ENCODE measurements at regions not wholly inside any gene's neighbourhood (a gene's known extent, or its start where the extent isn't known, plus 50 kb on each side); places are given as distances from the start of the nearest gene placed in this dataset.

GRCh38 chr7:15757041-15758000 lies 70.8 kb upstream of the MEOX2 start:
- BruUV-seq (replicated peaks), result no TSS peak
- WGBS (ENCODE audit: insufficient coverage, low coverage, missing lambda C conversion rate), result 3% methylated on average over 3 of the region's 3 CpGs
- Histone ChIP-seq H3K4me1 (replicated peaks in 1 of 2; ENCODE audit: control insufficient read depth in 2 of 2, insufficient read depth in 2 of 2, low read length in 2 of 2) (no peaks in the 10 kb centered on the region), H3K27me3 (ENCODE audit: control insufficient read depth in 2 of 2, insufficient read depth in 2 of 2, low read length in 2 of 2) (no peaks in the 10 kb centered on the region), H2AFZ (ENCODE audit: low read depth, low read length) (no peak overlapping the region), H3K79me2 (ENCODE audit: control insufficient read depth, insufficient read depth, low read length) (no peaks in the 10 kb centered on the region), H3K9me1 (ENCODE audit: control insufficient read depth, insufficient read depth, low read length) (no peaks in the 10 kb centered on the region), H3K36me3 (ENCODE audit: control insufficient read depth, insufficient read depth, low read length) (no peaks in the 10 kb centered on the region), H3K27ac (ENCODE audit: extremely low read depth, low read depth, low read length) (no peak overlapping the region), H3K4me2 (ENCODE audit: insufficient read depth, low read length) (no peak overlapping the region), H4K20me1 (replicated peaks; ENCODE audit: control insufficient read depth, insufficient read depth, low read length) (no peaks in the 10 kb centered on the region), H3K4me3 (no peak overlapping the region), H3K9me3 (replicated peaks; ENCODE audit: control insufficient read depth, insufficient read depth, low read depth, low read length) (no peaks in the 10 kb centered on the region; the same call in 1 of the 2 replicates), H3K9ac (ENCODE audit: insufficient read depth in 1 of 2, low read depth in 2 of 2, low read length in 2 of 2) (no peak overlapping the region)
- in situ Hi-C loops (cut with MboI) (no loop called here), intact Hi-C loops (cut with micrococcal nuclease) (no loop called here)
- ATAC-seq, result no peak
- TF ChIP-seq ARID3B (CRISPR knock-in tag; IDR thresholded peaks at IDR 0.05; ENCODE audit: borderline replicate concordance) (no peak), ZNF445 (CRISPR knock-in tag; IDR thresholded peaks at IDR 0.05; ENCODE audit: low read depth) (no peak), DDX20 (tag; IDR thresholded peaks at IDR 0.05; ENCODE audit: low read depth) (no peak), MYNN (IDR thresholded peaks at IDR 0.05) (no peak), MYNN (CRISPR knock-in tag; IDR thresholded peaks at IDR 0.05) (no peak), ZFP36 (IDR thresholded peaks at IDR 0.05; ENCODE audit: low read depth, low read length, partially characterized antibody) (no peak)
- DNase-seq (ENCODE audit: extremely low read depth in 1 of 4, low spot score in 3 of 4), result no peak
- FAIRE-seq, result no peak
- POLR2A ChIA-PET, result no interaction called here
- CTCF ChIA-PET (ENCODE audit: low intra/inter-chr PET ratio), result no interaction called here
